Fibroblast of lung (primary cell): ENCODE measurements at regions not wholly inside any gene's neighbourhood (a gene's known extent, or its start where the extent isn't known, plus 50 kb on each side); places are given as distances from the start of the nearest gene placed in this dataset.

Experiments used
- CTCF ChIP-seq, 2 donors: IDR thresholded peaks in 1 of 2; conservative IDR thresholded peaks in 1 of 2; 1 replicate in 1 of 2; 2 replicates in 1 of 2; pipeline ENCODE4 v1.5.1; 2011 to 2012; ENCODE audit warnings: low read length in 2 of 2, control low read depth in 1 of 2, inconsistent platforms in 1 of 2, low read depth in 1 of 2, mild to moderate bottlenecking in 1 of 2
- EZH2 ChIP-seq: IDR thresholded peaks from 2 replicates; pipeline ENCODE4 v1.5.1; 2012; ENCODE audit warnings: low read length, control low read depth, mild to moderate bottlenecking; ENCODE audit errors: missing control alignments

GRCh38 chr16:52363082-52363481 lies 183.9 kb downstream of the TOX3 start:
- TF ChIP-seq CTCF (conservative IDR thresholded peaks at IDR 0.05 in 1 of 2, IDR thresholded peaks at IDR 0.05 in 1 of 2; ENCODE audit: low read depth in 1 of 2, low read length in 2 of 2) (no peak), EZH2 (no peak)
